ENCODE measurements at regions not wholly inside any gene's neighbourhood (a gene's known extent, or its start where the extent isn't known, plus 50 kb on each side); places are given as distances from the start of the nearest gene placed in this dataset.

- no peak for DNase-seq (ENCODE audit: low spot score)
These were observed 352.7 kb upstream of the NAV3 start for GRCh38 chr12:77477907-77478533.

GRCh38 chr12:77471801-77472200 is 358.9 kb upstream of the NAV3 start:
- no peak for TF ChIP-seq CTCF (IDR thresholded peaks at IDR 0.05; ENCODE audit: extremely low read depth, missing control alignments)
- no peak for DNase-seq (ENCODE audit: low spot score)

More at GRCh38 chr12:77477907-77478533, 352.7 kb upstream of the NAV3 start:
- TF ChIP-seq CTCF (IDR thresholded peaks at IDR 0.05; ENCODE audit: extremely low read depth, missing control alignments), result no peak

GRCh38 chr12:77469578-77470333 is 360.9 kb upstream of the NAV3 start:
- DNase-seq (ENCODE audit: low spot score), result no peak
- no peak for TF ChIP-seq CTCF (IDR thresholded peaks at IDR 0.05; ENCODE audit: extremely low read depth, missing control alignments)

GRCh38 chr12:77442633-77443032 is 377.3 kb upstream of the E2F7 start:
- TF ChIP-seq CTCF (IDR thresholded peaks at IDR 0.05; ENCODE audit: extremely low read depth, missing control alignments), result no peak
- no peak for DNase-seq (ENCODE audit: low spot score)

GRCh38 chr12:77439749-77440148 is 374.4 kb upstream of the E2F7 start:
- no peak for DNase-seq (ENCODE audit: low spot score)
- TF ChIP-seq CTCF (IDR thresholded peaks at IDR 0.05; ENCODE audit: extremely low read depth, missing control alignments), result no peak

- DNase-seq (ENCODE audit: low spot score), result no peak
- no peak for TF ChIP-seq CTCF (IDR thresholded peaks at IDR 0.05; ENCODE audit: extremely low read depth, missing control alignments)
These were observed 373.3 kb upstream of the E2F7 start for GRCh38 chr12:77438644-77439043.

- TF ChIP-seq CTCF (IDR thresholded peaks at IDR 0.05; ENCODE audit: extremely low read depth, missing control alignments), result no peak
- no peak for DNase-seq (ENCODE audit: low spot score)
These were observed 371.8 kb upstream of the E2F7 start for GRCh38 chr12:77437206-77437605.
